GM21529 (cell line): ENCODE measurements at regions not wholly inside any gene's neighbourhood (a gene's known extent, or its start where the extent isn't known, plus 50 kb on each side); places are given as distances from the start of the nearest gene placed in this dataset.
"Not testable (repeated sequence)": the region's sequence is repeated elsewhere in the genome, so short reads cannot be mapped to it uniquely, and the experiment has no call there.

ENCODE experiments used
- ATAC-seq: cut with Tn5 transposase; IDR thresholded peaks from one replicate; pipeline ENCODE4 v1.9.1; 2021; ENCODE audit not compliant: unreplicated experiment

- ATAC-seq = not testable (repeated sequence)
Measured at GRCh38 chr14:53616536-53616935, 340.1 kb downstream of the BMP4 start.

DNA sequence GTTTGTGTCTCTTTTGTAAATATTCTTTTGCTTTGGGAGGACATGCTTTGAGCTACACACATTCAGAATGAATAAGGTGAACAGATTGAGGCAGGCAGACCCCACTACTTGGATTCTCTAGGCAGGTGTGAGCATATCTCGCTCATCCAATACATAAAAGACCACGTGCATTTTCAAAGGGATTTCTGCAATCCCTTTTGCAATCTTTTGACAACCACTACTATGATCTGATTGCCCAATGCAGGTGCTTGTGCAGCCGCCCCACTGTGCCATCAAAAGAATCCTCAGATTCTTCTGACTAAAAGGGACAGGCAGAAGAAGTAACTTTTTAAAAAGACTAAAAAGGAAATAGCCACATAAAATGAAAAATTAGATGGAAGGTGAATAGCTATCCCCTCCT, 341.4 kb downstream of the BMP4 start:
- ATAC-seq = no peak

DNA sequence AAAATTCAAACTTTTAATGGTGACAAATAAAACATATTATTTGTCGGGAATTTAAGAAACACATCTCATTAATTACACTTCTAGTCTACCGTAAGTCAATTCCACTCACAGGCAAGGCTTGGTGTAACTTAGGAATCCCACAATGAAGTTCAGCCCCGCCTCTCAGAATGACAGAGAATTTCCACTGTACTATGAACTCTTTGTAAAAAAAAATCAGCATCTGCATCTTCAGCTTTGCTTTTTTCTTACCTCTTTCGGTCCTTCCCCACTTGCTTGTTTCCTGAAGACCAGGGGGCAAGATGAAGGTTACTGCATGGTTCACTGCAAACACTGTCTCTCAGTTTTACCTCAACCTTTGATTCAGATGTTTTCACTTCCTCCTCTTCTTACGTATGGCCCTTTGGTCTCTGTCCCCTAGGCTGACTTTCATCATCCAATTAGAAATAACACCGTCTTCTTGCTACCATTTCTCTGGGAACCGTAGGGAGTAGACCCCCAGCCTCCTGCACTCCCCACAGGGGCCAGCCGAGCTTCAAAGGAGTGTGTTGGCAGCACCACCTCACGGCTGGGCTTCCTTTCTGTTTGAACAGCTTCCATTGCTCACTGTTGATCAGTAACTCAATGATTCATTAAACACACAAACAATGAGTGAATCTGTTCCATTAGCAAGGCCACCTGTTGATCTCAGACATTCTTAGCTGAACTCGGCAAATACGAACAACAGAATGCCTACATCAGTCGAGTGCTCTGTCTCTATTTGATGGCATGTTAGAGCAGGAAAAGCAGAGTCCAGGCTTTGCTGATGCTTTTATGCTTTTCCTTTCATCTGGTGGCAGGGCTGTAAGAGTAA, 343.0 kb downstream of the BMP4 start:
- peak; percentile 97 for ATAC-seq

DNA sequence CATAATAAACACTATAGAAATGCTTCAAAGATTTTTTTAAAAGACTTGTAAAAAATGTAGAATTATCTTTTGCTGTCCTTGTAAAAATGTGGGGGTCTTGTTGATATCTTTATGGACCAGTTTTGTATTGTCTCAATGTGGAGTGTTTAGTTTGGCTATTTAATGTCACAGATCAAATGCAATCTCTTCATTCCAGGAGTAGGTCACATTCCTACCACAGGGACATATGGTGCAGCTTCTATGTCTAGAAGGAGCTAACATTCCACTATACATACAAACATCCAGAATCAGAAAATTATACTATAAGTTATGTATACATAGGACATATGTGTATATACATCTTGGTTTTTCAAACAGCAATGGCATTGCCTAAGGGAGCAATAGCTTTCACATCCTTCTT, 345.7 kb downstream of the BMP4 start:
- no peak for ATAC-seq

- ATAC-seq = no peak
Measured at GRCh38 chr14:53609009-53609408, 347.6 kb downstream of the BMP4 start.

DNA sequence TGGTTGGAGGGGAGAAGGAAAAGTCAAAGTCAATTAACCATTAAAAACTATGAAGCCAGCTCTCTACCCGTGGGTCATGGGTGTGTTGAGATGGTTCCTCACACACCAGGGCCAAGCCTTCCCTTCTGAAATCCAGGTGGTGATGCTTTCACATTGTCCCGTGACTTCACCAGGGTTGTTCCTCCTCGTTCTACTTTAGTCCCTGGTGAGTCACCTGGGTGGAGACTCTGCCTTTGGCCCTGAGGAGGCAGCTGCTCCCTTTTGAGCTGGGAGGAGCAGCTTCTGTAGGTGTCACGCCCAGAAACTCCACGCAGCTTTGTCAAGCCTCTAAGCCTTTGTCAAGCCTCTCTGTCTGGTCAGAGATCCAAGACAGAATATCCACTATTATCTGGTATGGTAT, 348.3 kb downstream of the BMP4 start:
- ATAC-seq = peak; percentile 40

DNA sequence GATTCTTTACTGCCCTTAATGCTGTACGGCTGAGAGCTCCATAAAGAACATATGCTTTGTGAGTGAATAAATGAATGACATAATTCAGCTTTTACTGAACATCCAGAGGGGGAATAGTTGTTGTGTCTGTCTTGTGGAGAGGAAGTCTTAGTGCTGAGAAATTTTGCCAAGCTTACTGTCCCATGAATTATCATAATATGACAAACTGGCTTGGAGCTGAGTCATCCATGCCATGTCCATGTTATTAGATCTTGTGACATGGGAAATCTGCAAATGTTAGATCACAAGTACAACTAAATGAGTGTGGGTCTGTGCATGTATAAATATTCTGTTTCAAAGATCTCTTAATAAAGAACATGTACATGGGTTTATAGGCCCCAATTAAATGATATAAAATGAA, 350.4 kb downstream of the BMP4 start:
- no peak for ATAC-seq

DNA sequence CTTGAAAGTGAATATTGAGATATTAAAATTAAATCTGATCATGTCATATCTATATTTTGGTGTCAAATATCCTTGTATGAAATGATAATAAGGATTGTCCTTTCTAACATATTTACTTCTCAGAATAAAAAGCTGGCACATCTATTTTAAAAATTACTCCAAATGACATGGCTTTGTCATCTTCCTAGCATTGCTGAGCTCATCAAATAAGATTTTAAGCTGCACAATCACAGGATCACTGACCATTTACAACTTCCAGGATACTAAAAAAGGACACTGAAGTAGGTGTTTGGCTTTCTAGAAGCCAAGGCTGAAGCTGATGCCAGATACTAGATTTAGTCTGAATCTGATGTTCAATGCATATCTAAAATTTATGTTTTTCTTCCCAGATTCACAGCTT, 351.1 kb downstream of the BMP4 start:
- no peak for ATAC-seq

DNA sequence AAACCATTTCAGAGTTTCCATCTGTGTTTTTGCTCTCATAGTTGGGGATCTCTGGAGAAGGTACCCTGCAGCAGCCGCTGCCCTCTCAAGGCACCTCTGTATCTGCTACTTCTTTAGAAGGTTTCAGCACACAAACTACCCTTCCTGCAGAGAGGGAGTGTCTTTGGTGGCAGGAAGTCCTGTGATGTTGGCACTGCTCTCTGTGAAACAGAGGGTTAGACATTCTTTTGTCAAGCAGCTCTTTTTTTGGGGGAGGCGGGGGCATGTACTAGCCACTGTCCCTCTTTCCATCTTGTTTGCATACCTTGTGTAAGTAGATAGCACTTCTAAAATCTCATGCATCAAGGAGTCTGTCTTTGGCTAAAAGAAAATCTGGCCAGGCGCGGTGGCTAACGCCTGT, 352.6 kb downstream of the BMP4 start:
- peak; percentile 43 for ATAC-seq

- no peak for ATAC-seq
Measured at GRCh38 chr14:53601409-53601808, 355.2 kb downstream of the BMP4 start.

GRCh38 chr14:53599221-53599945, 357.2 kb downstream of the BMP4 start:
- ATAC-seq = no peak

DNA sequence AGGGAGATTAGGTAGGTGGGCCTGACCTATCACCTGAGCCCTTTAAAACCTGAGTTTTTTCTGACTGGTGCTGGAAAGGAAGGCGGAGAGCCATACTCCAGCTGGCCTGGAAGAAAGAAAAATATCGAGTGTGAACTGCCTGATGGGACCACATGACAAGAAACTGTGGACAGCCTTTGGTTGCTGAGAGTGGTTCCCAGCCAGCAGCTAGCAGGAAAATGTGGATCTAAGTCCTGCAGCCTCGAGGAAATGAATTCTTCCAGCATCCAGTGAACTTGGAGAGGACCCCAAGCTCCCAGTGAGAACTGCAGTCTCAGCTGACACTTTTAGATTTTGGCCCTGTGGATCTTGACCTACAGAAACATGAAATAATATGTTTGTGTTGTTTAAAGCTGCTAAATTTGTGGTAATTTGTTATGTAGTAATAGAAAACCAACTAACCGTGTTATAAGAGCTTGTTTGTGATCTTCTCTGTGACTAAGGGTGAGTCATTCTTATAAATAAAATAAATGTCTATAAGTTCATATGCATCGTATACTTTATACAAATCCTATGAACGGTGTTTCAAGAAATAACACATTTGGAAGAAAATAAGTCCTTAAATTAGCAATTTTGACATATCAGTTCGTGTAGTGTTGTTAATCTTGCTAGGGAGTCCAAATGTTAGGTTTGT, 359.6 kb downstream of the BMP4 start:
- ATAC-seq = no peak

DNA sequence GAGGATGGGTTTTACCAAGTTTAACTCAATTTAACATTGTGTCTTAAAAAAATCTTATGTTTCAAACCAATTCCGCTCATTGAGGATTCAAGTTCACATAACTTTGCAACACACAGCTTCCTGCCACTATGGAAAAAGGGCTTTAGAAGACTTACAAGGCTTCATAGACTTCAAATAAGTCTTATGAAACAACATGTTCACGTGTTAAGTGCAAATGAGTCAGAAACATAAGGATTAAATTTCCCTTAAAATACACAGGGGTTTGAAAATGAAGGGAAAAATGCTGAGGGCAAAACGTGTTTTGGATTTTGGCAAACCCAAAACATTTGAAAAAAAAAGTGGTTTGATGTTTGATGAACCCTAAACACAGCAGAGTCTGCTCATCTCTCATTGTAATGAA, 364.8 kb downstream of the BMP4 start:
- no peak for ATAC-seq

DNA sequence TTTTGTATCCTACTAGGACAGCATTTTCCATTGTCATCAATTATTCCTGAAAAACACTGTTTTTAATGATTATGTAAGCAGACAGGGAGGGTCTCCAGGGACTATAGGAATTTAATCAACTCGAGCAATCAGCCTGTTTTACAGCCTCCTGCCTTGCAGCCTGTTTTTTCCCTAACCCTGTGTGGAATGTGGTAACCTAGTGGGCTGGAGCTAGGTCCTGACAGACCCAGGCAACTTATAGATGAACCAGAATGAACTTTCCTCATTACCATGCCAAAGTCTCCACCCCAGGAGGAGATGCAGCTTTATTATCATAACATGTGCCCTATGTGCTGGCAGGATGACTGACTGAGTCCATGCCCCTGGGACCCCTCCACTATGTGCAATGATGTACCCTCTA, 375.1 kb downstream of the BMP4 start:
- ATAC-seq = no peak

DNA sequence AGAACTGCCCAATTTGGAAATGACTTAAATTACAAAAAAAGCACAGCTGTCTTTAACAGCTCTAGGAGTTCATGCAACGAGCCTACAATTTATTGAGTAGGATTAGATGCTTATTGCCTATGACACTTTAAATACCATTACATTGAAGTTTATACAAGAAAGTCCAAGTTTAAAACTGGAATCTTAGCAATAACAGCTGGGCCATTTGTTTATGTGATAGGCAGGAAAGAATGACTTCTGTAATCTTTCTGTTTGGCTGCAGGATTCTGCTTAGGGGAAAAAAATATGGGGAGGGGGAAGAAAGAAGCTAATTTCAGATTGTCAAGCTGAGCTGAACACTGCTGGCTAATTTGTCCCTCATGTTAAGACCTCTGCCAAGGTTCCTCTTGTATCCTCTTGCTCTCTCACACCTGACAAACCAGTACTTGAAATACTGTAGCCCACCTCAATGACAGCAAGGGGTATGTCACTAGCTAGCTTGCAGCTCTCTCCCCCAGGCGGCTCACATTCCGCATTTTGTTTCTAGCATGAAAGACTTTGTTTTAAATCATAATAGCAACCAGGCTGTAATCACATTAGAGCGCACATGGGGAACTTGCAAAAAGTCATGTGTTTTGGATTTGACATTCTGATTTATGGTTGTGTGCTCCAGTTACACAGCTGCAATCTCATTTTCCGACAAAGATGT, 384.8 kb downstream of the BMP4 start:
- ATAC-seq = no peak

GRCh38 chr14:53570411-53571387, 385.9 kb downstream of the BMP4 start:
- peak; percentile 97 for ATAC-seq

GRCh38 chr14:53569446-53569845, 387.2 kb downstream of the BMP4 start:
- no peak for ATAC-seq

- no peak for ATAC-seq
Measured at GRCh38 chr14:53567236-53567780, 389.3 kb downstream of the BMP4 start.

DNA sequence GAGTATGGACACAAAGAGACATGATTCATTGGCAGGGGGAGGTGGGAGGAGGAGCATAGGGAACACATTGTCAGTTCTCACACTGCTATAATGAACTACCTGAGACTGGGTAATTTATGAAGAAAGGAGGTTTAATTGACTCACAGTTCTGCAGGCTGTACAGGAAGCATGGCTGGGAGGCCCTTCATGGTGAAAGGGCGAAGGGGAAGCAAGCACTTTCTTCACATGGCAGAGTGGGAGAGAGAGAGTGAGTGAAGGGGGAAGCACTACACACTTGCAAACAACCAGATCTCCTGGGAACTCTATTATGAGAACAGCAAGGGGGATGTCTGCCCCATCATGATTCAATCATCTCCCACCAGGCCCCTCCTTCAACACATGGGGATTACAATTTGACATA, 391.8 kb downstream of the BMP4 start:
- no peak for ATAC-seq

DNA sequence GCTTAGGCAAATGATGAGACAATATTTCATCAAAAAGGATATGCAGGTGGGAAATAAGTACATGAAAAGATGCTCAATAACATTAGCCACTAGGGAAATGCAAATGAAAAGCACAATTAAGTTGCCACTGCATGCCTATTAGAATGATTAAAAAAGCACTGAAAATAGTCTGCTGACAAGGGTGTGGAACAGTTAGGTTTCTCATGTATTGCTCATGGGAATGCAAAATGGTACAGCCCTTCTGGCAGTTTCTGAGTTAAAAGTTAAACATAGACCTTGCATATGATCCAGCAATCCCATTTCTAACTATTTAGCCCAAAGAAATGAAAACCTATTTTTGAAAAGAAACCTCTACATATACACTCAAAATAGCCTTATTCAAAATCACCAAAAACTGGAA, 393.0 kb downstream of the BMP4 start:
- ATAC-seq = no peak
